SU-DHL-6 (cell line): ENCODE measurements at regions not wholly inside any gene's neighbourhood (a gene's known extent, or its start where the extent isn't known, plus 50 kb on each side); places are given as distances from the start of the nearest gene placed in this dataset.

Experiments
- H2AFZ ChIP-seq: fragments of 200-600 bp; sonication (generic); 2 replicates; pipeline ENCODE4 v1.6.1; 2014; ENCODE audit warnings: low read depth, mild to moderate bottlenecking, moderate library complexity, mixed read lengths, antibody characterized with exemption, low read length; ENCODE audit not compliant: severe bottlenecking
- H3F3A ChIP-seq: fragments of 200-600 bp; shearing (Covaris generic); 2 replicates; pipeline ENCODE4 v1.6.0; 2016; ENCODE audit warnings: antibody characterized with exemption, mild to moderate bottlenecking; ENCODE audit not compliant: insufficient read depth
- H3K27ac ChIP-seq: fragments of 200-600 bp; sonication (generic); 2 replicates; pipeline ENCODE4 v1.5.1; 2016; ENCODE audit warnings: low read depth, mild to moderate bottlenecking, low read length, moderate library complexity, mixed read lengths
- H3K27me3 ChIP-seq: fragments of 200-600 bp; sonication (generic), shearing (Covaris generic); 2 replicates; pipeline ENCODE4 v1.6.0; 2014; ENCODE audit warnings: mild to moderate bottlenecking, low read length
- H3K36me3 ChIP-seq: fragments of 200-600 bp; sonication (generic); 2 replicates; pipeline ENCODE4 v1.6.1; 2014; ENCODE audit warnings: mild to moderate bottlenecking, low read length, mixed read lengths
- H3K4me2 ChIP-seq: fragments of 300-600, 200-600 bp; shearing (Covaris generic), sonication (generic); 2 replicates; pipeline ENCODE4 v1.6.0; 2014; ENCODE audit warnings: low read length, low read depth, mild to moderate bottlenecking; ENCODE audit not compliant: poor library complexity, severe bottlenecking
- H3K4me3 ChIP-seq: fragments of 200-600 bp; sonication (generic); 2 replicates; pipeline ENCODE4 v1.5.1; 2014; ENCODE audit warnings: antibody characterized with exemption, low read length, mild to moderate bottlenecking, mixed read lengths; ENCODE audit not compliant: insufficient read depth, poor library complexity, severe bottlenecking
- H3K79me2 ChIP-seq: fragments of 200-600 bp; sonication (generic); 2 replicates; pipeline ENCODE4 v1.6.1; 2014; ENCODE audit warnings: mild to moderate bottlenecking, low read length, moderate library complexity; ENCODE audit not compliant: insufficient read depth
- H3K9ac ChIP-seq: fragments of 200-600 bp; sonication (generic); 2 replicates; pipeline ENCODE4 v1.7.0; 2014; ENCODE audit warnings: mild to moderate bottlenecking, low read length
- H3K9me2 ChIP-seq: fragments of 200-600 bp; sonication (generic); replicated peaks from 2 replicates; pipeline ENCODE4 v1.6.1; 2014; ENCODE audit warnings: low read length; ENCODE audit not compliant: insufficient read depth
- H3K9me3 ChIP-seq: fragments of 200-600 bp; sonication (generic); 2 replicates; pipeline ENCODE4 v1.6.1; 2014; ENCODE audit warnings: low read length, mixed read lengths; ENCODE audit not compliant: insufficient read depth
- H4K20me1 ChIP-seq: fragments of 200-600 bp; sonication (generic); 2 replicates; pipeline ENCODE4 v1.6.1; 2014; ENCODE audit warnings: low read depth, mild to moderate bottlenecking, antibody characterized with exemption, low read length, moderate library complexity, mixed read lengths
- CTCF ChIP-seq: fragments of 200-600 bp; sonication (generic); IDR thresholded peaks from one replicate; pipeline ENCODE4 v1.5.1; 2017; ENCODE audit warnings: antibody characterized with exemption, mild to moderate bottlenecking, low read length, moderate library complexity; ENCODE audit not compliant: insufficient read depth, poor library complexity, severe bottlenecking
- EZH2phosphoT487 ChIP-seq: fragments of 200-600 bp; sonication (generic), shearing (Covaris generic); conservative IDR thresholded peaks from 2 replicates; pipeline ENCODE4 v1.6.1; 2018; ENCODE audit warnings: mild to moderate bottlenecking, antibody characterized with exemption, low read length, moderate library complexity, mixed read lengths

- TF ChIP-seq EZH2phosphoT487 (no peak), CTCF (no peak)
- H3K4me3 ChIP-seq = no peak overlapping the region
- H2AFZ ChIP-seq = no peak overlapping the region
- no peaks in the 10 kb centered on the region for H4K20me1 ChIP-seq
- no peak overlapping the region for H3K4me2 ChIP-seq
- no peak overlapping the region for H3K9ac ChIP-seq
- no peaks in the 10 kb centered on the region for H3F3A ChIP-seq
- H3K36me3 ChIP-seq = no peaks in the 10 kb centered on the region
- H3K27me3 ChIP-seq = no peaks in the 10 kb centered on the region
- H3K79me2 ChIP-seq = no peaks in the 10 kb centered on the region
- H3K27ac ChIP-seq = no peak overlapping the region
- H3K9me2 ChIP-seq = no peaks in the 10 kb centered on the region
- no peaks in the 10 kb centered on the region for H3K9me3 ChIP-seq
Measured at GRCh38 chr6:81981812-81982211, 229.3 kb upstream of the TENT5A start.

DNA sequence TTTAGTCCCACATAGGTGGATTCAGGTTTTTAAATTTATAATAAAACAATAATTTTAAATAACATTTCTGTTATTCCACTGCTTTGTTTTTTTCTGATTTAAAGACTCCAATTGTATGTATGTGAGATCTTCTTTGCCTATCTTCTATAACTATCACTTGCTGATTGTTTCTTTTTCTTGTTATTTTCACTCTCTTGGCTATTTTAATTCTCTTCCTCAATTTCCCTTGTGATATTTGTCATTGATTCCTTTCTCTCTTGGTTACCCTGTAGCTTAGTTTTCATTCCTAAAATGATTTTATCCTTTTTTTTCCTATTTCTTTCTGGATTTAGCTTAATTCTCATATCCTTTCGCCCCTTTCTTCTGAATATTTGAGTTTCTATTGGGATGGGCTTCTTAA is 227.3 kb upstream of the TENT5A start:
- H3K4me2 ChIP-seq = no peak overlapping the region
- TF ChIP-seq EZH2phosphoT487 (no peak), CTCF (no peak)

GRCh38 chr6:81979329-81979728 is 226.8 kb upstream of the TENT5A start:
- Histone ChIP-seq H3K27ac (no peak overlapping the region), H3K4me3 (no peak overlapping the region), H3K9ac (no peak overlapping the region), H3K9me3 (no peaks in the 10 kb centered on the region), H3K9me2 (no peaks in the 10 kb centered on the region), H3F3A (no peaks in the 10 kb centered on the region), H3K36me3 (no peaks in the 10 kb centered on the region), H3K79me2 (no peaks in the 10 kb centered on the region), H4K20me1 (no peaks in the 10 kb centered on the region), H3K27me3 (no peaks in the 10 kb centered on the region), H2AFZ (no peak overlapping the region), H3K4me2 (no peak overlapping the region)
- TF ChIP-seq EZH2phosphoT487 (no peak), CTCF (no peak)

More for the DNA sequence above, 227.3 kb upstream of the TENT5A start:
- no peaks in the 10 kb centered on the region for H3K9me2 ChIP-seq
- H3K27ac ChIP-seq = no peak overlapping the region
- no peaks in the 10 kb centered on the region for H4K20me1 ChIP-seq
- no peak overlapping the region for H3K9ac ChIP-seq
- no peaks in the 10 kb centered on the region for H3K79me2 ChIP-seq
- no peak overlapping the region for H2AFZ ChIP-seq
- H3K4me3 ChIP-seq = no peak overlapping the region
- H3K9me3 ChIP-seq = no peaks in the 10 kb centered on the region
- no peaks in the 10 kb centered on the region for H3K27me3 ChIP-seq
- no peaks in the 10 kb centered on the region for H3F3A ChIP-seq
- no peaks in the 10 kb centered on the region for H3K36me3 ChIP-seq

GRCh38 chr6:81978230-81978629 is 225.7 kb upstream of the TENT5A start:
- Histone ChIP-seq H3K9ac (no peak overlapping the region), H3K4me2 (no peak overlapping the region), H3K9me2 (no peaks in the 10 kb centered on the region), H3K9me3 (no peaks in the 10 kb centered on the region), H3K27ac (no peak overlapping the region), H2AFZ (no peak overlapping the region), H3K4me3 (no peak overlapping the region), H4K20me1 (no peaks in the 10 kb centered on the region), H3F3A (no peaks in the 10 kb centered on the region), H3K36me3 (no peaks in the 10 kb centered on the region), H3K79me2 (no peaks in the 10 kb centered on the region), H3K27me3 (no peaks in the 10 kb centered on the region)
- TF ChIP-seq EZH2phosphoT487 (no peak), CTCF (no peak)
